ENCODE measurements at regions not wholly inside any gene's neighbourhood (a gene's known extent, or its start where the extent isn't known, plus 50 kb on each side); places are given as distances from the start of the nearest gene placed in this dataset.

- ChIA-PET SMC1A (ENCODE audit: uncharacterized antibody, unreplicated experiment) (interaction anchor here (0.7 to 1.3 kb wide), 2 partner anchors 12 to 1656 kb away, joined by 3 read pairs; no protein-coding TSS in a partner anchor), POLR2A (no interaction called here), RAD21 (ENCODE audit: unreplicated experiment) (no interaction called here), CTCF (no interaction called here)
- H3K27ac ChIP-seq (ENCODE audit: control insufficient read depth, insufficient read depth) = no peak overlapping the region
- H3K79me2 ChIP-seq (ENCODE audit: control insufficient read depth, insufficient read depth, low read length) = no peaks in the 10 kb centered on the region
- DNase-seq (ENCODE audit: low read depth, low spot score) (no peak), FAIRE-seq (no peak), ATAC-seq (no peak)
- no peaks in the 10 kb centered on the region for H3K9me3 ChIP-seq (replicated peaks; ENCODE audit: control insufficient read depth, insufficient read depth, low read length)
- no peaks in the 10 kb centered on the region for H3K4me1 ChIP-seq (ENCODE audit: control insufficient read depth, insufficient read depth, low read length)
- no peak overlapping the region for H3K4me3 ChIP-seq
- no peaks in the 10 kb centered on the region for H3K36me3 ChIP-seq (ENCODE audit: control insufficient read depth in 2 of 2, insufficient read depth in 2 of 2, low read length in 1 of 2)
- in situ Hi-C loops (cut with MboI) (no loop called here), intact Hi-C loops (cut with micrococcal nuclease; ENCODE audit: unreplicated experiment) (no loop called here)
- no peak overlapping the region for H3K4me2 ChIP-seq (ENCODE audit: control insufficient read depth, insufficient read depth)
- no peak overlapping the region for H3K9ac ChIP-seq (ENCODE audit: control insufficient read depth, insufficient read depth, low read length)
- H3K27me3 ChIP-seq (replicated peaks in 1 of 2; ENCODE audit: control insufficient read depth in 2 of 2, insufficient read depth in 2 of 2, low read length in 1 of 2) = no peaks in the 10 kb centered on the region; a peak in 2 of 4 replicates
- no peak overlapping the region for H2AFZ ChIP-seq (ENCODE audit: control insufficient read depth, low read depth, low read length)
- TF ChIP-seq, protein P1, sequence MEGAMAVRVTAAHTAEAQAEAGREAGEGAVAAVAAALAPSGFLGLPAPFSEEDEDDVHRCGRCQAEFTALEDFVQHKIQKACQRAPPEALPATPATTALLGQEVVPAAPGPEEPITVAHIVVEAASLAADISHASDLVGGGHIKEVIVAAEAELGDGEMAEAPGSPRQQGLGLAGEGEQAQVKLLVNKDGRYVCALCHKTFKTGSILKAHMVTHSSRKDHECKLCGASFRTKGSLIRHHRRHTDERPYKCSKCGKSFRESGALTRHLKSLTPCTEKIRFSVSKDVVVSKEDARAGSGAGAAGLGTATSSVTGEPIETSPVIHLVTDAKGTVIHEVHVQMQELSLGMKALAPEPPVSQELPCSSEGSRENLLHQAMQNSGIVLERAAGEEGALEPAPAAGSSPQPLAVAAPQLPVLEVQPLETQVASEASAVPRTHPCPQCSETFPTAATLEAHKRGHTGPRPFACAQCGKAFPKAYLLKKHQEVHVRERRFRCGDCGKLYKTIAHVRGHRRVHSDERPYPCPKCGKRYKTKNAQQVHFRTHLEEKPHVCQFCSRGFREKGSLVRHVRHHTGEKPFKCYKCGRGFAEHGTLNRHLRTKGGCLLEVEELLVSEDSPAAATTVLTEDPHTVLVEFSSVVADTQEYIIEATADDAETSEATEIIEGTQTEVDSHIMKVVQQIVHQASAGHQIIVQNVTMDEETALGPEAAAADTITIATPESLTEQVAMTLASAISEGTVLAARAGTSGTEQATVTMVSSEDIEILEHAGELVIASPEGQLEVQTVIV (IDR thresholded peaks at IDR 0.05; ENCODE audit: borderline replicate concordance, partially characterized antibody) = no peak
- no peak for TF ChIP-seq KLF5 (IDR thresholded peaks at IDR 0.05; ENCODE audit: partially characterized antibody)
- TF ChIP-seq NBN (IDR thresholded peaks at IDR 0.05) = no peak
- TF ChIP-seq SP1 (IDR thresholded peaks at IDR 0.05; ENCODE audit: low read depth, low read length) = no peak
- TF ChIP-seq, protein P2, sequence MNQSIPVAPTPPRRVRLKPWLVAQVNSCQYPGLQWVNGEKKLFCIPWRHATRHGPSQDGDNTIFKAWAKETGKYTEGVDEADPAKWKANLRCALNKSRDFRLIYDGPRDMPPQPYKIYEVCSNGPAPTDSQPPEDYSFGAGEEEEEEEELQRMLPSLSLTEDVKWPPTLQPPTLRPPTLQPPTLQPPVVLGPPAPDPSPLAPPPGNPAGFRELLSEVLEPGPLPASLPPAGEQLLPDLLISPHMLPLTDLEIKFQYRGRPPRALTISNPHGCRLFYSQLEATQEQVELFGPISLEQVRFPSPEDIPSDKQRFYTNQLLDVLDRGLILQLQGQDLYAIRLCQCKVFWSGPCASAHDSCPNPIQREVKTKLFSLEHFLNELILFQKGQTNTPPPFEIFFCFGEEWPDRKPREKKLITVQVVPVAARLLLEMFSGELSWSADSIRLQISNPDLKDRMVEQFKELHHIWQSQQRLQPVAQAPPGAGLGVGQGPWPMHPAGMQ (IDR thresholded peaks at IDR 0.05; ENCODE audit: borderline replicate concordance) = no peak
- TF ChIP-seq ASH2L (IDR thresholded peaks at IDR 0.05; ENCODE audit: borderline replicate concordance, low read depth) = no peak
- TF ChIP-seq, protein P3, sequence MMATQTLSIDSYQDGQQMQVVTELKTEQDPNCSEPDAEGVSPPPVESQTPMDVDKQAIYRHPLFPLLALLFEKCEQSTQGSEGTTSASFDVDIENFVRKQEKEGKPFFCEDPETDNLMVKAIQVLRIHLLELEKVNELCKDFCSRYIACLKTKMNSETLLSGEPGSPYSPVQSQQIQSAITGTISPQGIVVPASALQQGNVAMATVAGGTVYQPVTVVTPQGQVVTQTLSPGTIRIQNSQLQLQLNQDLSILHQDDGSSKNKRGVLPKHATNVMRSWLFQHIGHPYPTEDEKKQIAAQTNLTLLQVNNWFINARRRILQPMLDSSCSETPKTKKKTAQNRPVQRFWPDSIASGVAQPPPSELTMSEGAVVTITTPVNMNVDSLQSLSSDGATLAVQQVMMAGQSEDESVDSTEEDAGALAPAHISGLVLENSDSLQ (IDR thresholded peaks at IDR 0.05) = no peak
- TF ChIP-seq SREBF2 (IDR thresholded peaks at IDR 0.05; ENCODE audit: low read length) = no peak
- no peak for TF ChIP-seq ESRRA (IDR thresholded peaks at IDR 0.05; ENCODE audit: low read length)
- TF ChIP-seq RFX5 (IDR thresholded peaks at IDR 0.05; ENCODE audit: low read depth, low read length) = no peak
- no peak for TF ChIP-seq STAT3 (IDR thresholded peaks at IDR 0.05; ENCODE audit: low read depth, low read length)
- TF ChIP-seq SMC3 (IDR thresholded peaks at IDR 0.05; ENCODE audit: borderline replicate concordance, low read length) = no peak
- TF ChIP-seq HDGF (IDR thresholded peaks at IDR 0.05) = no peak
- no peak for TF ChIP-seq SPI1 (IDR thresholded peaks at IDR 0.05; ENCODE audit: borderline replicate concordance, insufficient read depth, low read depth, low read length)
- TF ChIP-seq NRF1 (conservative IDR thresholded peaks at IDR 0.05; ENCODE audit: low read depth, low read length) = no peak
- no peak for TF ChIP-seq BACH1 (IDR thresholded peaks at IDR 0.05; ENCODE audit: borderline replicate concordance)
- TF ChIP-seq MYC (IDR thresholded peaks at IDR 0.05; ENCODE audit: insufficient read depth, insufficient read length, insufficient replicate concordance, low read length, severe bottlenecking) = no peak
- TF ChIP-seq GATAD2B (conservative IDR thresholded peaks at IDR 0.05; ENCODE audit: low read depth) = no peak
- TF ChIP-seq TBL1XR1 (IDR thresholded peaks at IDR 0.05; ENCODE audit: low read depth, low read length) = no peak
- no TSS peak for BruUV-seq (replicated peaks)
- 18% methylated on average over 6 of the region's 6 CpGs for WGBS (ENCODE audit: insufficient coverage, insufficient replicate concordance, low lambda C conversion rate, missing lambda C conversion rate)
- no peaks in the 10 kb centered on the region for H4K20me1 ChIP-seq (ENCODE audit: control insufficient read depth, insufficient read depth)
These were observed 174.9 kb upstream of the SPRY4 start for GRCh38 chr5:142499591-142500226.

All from GM12878 (cell line).